HG02973 (cell line): ENCODE measurements at regions not wholly inside any gene's neighbourhood (a gene's known extent, or its start where the extent isn't known, plus 50 kb on each side); places are given as distances from the start of the nearest gene placed in this dataset.

Experiments
- ATAC-seq: cut with Tn5 transposase; IDR thresholded peaks from one replicate; pipeline ENCODE4 v1.9.1; 2021; ENCODE audit warnings: moderate library complexity; ENCODE audit not compliant: unreplicated experiment

DNA sequence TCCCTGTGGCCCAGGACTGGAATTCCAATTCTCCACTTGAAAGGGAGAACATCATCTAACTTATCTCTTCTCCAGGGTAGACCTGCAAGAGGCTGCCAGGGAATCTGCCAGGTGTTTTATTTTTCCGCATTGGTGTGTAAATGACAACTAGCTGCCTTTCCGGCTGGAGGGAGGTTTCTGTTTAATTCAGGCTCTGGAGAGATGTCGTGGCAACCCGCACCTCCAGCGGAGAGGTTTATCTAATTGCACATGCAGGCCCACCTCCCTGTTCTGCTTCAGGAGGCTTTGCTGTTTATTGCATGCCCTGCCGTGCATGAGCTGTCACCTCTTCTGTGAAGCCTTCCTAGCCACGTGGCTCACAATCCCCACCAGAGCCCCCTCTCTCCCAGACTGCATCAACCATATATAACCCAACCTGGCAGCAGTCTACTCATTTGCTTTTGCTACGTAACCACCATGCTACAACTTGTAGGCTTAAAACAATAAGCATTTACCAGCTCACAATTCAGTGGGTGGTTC, 151.6 kb downstream of the C1orf94 start:
- ATAC-seq = no peak

DNA sequence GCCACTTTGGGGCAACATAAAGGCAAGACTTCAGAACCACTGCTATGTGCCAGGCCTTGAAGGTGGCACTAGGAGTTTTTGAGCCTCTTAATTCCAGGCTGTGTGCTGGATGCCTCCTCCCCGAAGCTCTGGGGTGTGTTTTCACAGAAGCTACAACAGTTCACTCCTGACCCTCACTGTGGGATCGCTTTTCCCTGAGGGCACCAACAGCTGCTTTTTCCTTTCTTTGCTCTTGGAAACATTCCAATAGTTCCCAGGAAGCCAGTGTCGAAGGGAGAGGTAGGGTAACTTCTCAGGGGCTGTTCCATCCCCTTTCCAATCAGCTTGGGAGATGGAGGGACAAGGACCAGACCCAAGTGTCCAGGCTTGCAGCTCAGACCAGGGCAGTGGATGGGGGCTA, 153.4 kb downstream of the C1orf94 start:
- ATAC-seq = no peak

DNA sequence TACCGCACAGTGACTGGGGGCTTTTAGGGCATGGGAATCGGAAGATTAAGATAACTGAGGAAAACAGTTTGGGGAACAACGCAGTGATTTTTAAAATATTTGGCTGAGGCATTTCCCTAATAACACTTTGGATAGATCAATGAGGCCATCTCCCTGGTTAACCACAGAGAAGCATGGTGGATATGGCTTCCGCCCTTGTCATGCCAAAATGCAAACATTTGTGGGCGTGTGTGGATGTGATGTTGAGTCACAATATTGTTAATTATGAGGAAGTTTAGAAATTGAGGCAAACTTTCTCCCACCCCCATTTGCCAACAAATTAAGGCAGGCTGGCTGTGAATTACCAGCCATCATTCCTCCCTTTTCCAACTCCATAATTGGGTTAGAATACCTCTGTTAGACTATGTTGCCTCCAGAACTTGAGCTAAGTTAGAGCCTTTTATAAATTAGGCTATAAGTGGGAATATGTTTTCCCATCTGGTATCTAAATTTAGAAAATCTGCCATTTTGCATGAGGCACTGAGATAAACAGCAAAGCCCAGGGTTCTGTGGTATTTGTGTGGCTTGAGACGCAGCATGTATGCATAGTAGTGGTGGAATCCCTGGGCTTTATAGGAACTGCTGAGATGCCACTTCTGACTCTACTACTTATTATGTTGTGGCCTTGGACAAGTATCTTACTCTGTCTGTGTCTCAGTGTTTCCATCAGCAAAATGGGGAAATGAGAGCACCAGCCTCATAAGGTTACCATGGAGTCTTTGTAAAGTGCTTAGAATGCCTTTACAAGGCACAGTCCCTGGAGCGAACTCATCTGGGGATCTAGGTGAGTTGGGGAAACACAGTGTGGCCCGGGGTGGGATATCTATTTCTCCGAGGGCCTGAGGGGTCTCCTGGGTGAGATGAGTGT, 154.6 kb downstream of the C1orf94 start:
- no peak for ATAC-seq

DNA sequence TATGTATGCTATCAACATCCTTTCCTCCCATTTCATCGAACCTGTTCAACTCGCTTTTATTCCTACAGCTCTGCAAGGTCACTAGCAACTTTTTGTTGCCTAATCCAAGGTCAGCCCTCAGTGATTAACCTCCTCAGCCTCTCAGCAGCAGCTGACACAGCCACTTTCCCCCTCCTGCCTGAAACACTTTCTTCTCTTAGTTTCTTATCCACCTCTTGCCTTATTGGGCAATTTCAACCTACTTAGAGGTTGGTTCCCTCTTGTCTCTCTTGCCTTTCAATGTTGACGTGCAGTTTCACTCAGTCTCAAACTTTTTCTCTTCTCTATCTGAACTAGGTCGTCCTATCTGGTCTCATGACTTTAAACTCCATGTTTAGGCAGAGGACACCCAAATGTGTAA, 156.3 kb downstream of the C1orf94 start:
- ATAC-seq = no peak

DNA sequence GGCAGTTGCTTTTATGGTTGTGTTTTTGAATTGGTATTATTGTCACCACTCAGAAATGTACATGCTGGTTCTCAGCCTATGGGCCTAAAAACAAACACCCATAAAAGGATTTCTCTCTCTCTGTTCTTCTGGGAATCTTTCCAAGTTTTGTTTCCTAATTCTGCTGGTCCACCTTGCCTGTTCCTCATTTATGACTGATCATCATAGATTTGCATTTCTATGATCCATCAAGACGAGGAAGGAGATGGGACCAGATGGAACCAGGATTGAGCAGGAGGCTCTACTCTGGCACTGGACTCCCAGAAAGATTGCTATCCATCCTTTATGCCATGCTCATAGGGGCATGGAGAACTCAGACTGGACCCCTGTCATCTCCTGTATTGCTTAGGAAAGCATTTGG, 162.2 kb downstream of the C1orf94 start:
- ATAC-seq = no peak

DNA sequence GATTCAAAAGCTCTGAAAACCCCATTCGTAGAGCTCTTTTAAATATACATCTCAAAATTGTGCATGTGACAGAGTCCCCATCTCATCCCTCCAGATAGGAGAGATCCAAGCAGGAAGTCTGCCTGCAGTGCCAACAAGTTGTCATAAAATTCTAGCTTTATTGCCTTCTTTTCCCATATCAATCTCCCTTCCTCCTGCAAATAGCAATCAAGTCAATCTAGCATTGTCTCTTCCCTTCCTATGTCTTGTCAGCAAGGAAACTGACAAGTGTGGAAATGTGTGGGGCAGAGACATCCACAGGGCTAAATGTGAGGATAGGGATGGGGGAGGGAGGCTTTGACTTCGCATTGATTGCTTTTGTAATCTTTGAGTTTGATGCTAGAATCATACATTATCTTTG, 165.2 kb downstream of the C1orf94 start:
- ATAC-seq = no peak

DNA sequence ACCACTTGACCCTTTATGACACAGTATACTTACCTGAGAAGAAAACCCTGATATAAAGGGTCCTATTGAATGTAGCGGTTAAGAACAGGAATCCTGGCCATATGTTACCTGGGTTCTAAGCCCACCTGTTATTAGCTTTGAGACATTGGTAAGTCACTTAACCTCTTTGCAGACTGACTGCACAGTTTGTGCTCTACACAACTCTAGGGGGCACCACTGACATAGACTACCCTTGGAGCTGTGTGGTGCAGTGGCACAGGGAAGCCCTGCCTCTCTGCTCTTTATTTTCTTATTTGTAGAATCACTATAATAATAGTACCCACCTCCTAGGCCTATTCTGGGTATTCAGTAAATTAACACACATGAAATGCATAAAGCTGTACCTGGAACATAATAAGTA, 165.6 kb downstream of the C1orf94 start:
- ATAC-seq = no peak

DNA sequence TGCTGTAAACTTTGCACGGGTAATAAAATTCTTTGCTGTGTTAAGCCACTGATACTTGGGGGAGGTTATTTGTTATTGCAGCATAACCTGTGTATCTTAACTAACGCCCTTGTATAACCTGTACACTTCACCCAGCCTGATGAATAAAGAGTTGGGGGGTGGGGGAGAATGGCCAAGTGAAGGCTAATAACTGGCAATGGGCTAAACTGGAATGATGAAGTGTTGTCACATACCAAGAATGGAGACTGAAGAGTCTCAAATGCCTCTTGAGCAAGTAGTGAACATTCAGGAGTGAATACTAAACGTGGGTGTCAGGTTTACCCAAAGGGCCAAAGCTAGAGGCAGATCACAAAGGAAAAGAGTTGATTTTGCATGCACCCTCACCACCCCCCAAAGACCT, 169.4 kb downstream of the C1orf94 start:
- ATAC-seq = no peak

DNA sequence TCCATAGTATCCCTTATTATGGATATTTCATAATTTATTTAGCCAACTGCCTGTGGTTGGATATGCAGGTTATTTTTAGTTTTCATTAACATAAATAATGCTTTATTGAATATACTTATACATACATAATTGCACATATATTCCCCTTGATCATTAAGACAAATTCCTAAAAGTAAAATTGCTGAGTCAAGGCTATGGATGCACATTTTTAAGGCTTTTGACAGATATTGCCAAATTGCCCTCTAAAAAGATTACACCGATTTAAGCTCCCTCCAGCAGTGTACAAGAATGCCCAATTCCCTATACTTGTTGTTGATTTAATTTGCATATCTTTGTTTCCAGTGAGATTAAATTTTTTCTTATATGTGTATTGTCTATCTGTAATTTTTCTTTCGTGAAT, 176.7 kb downstream of the C1orf94 start:
- no peak for ATAC-seq

DNA sequence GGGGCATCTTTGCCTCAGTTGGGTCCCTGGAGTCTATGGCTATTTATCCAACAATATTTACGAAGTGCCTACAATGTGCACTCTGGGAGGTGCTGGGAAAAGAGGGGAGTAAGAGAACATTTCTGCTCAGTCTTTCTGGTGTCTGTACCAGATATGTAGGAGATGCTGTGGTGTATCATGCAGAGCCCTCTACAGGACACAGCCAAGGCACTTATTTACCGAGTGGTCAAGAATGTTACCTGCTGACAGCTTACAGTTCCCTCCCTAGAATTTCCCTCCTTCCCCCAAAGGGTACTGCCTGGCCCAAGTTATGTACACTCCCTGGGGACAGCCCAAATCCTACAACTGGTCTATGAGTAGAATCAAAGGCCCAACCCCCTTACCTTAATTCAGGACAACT, 177.7 kb downstream of the C1orf94 start:
- ATAC-seq = no peak

DNA sequence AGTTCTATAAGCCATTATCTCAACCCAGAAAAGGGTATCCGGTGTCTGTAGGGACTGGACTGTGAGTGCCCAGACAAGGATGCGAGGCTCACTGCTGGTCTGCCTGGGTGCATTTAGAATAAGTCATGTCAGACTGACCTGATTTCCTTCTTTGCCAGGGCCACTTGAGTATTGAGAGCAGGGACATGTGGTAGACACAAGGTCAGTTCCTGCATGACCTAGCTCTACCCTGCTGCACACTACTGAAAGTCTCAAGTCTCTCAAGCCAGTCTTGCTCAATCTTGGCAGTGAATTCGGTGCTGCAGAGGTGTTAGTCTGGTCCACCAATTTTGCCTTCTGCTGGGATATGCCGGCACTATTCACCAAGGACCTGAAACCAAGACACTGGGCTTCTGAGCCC, 180.1 kb downstream of the C1orf94 start:
- ATAC-seq = no peak

DNA sequence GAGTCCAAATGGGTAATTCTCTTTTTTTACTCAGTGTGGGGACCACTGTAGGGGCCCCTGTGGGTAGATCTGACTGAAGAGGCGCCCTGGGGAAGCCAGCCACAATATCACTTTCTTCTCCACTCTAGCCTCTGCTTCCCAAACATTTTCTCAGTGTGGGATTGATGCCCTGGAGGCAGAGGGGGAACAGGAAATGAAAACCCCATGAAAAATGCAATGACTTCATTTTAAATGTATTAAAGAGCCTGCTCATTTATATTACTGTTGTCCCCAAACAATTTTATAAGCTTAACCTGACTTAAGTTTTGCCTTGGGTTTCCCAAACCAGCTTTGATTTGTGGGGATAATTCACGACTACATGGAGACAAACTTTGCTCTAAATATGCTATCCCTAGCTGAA, 181.9 kb downstream of the C1orf94 start:
- no peak for ATAC-seq

DNA sequence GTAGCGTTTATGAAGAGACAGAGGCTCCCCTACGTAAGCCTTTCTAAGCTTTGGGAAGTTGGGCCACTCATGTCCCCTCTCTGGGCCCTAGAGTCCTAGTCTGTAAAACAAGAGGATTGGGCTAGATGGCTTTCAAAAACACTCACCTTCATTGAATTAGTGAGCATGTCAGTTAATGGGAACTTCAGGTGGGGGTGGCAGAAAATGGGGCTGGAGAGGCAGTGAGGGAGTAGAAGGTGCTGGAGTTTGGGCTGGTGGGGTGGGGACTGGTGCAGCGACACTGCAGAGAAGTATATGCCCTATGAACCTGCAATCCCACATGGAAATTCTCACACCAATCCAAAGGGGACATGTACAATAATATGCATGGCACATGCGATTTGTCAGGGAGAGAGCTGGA, 182.7 kb downstream of the C1orf94 start:
- no peak for ATAC-seq

DNA sequence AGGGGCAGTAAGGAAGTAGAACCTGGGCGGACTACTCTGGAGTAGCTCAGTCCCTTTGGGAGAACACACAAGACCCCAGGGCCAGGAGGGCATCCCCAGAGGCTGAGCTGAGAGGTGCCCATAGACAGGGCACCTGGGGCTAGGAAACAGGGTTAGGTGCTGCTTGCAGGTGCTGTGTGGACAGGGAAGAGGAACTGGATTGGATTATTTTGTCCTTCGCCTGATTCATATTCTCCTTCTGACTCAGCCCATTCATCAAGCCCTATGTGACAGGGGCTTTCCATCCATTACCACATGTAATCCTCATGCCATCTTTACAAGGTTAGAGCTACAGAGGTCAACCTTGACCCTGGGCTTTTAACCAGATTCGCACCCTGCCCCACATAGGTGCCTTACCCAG, 183.9 kb downstream of the C1orf94 start:
- ATAC-seq = no peak

DNA sequence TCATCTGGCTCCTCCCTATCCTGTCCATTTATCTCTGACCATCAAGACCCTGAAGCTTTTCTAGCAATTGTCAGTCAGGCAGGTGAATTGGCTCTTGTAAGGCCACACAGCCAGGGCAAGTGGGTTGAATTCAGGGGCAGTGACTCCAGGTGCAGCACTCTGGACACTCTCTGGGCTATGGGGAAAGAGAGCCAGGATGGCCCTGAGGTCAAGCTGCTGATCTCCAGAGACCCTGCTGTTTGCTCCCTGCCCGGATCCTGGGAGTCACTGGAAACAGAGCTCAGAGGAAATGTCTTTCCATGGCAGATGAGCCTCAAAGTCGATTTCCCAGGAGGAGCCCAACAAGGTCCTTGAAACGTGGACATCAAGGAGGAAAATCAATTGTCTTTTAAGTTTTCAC, 184.4 kb downstream of the C1orf94 start:
- no peak for ATAC-seq

DNA sequence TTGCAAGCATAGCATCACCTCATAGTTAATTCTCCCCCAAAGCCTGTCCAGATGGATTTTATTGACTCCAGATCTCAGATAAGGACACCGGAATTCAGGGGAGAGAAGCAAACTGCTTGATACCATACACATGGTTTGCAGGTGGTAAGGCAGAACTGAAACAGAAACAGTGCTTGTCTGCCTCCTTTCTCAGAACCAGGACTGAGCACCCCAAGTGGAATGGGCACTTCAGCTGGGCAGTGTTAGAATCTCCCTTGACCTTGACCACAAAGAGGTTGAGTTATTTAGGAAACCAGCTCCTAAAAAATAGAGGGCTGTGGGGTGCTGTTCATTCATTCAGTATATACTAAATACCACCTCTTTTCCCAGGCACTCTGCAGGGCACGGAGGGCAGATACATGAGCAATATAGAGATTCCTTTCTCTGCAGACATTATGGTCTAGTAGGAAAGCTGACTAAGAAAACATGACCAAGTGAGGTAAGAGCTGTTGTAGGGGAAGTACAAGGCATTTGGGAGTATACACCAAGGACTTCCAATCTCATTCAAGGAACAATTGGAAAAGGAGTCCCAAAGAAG, 185.2 kb downstream of the C1orf94 start:
- ATAC-seq = no peak

DNA sequence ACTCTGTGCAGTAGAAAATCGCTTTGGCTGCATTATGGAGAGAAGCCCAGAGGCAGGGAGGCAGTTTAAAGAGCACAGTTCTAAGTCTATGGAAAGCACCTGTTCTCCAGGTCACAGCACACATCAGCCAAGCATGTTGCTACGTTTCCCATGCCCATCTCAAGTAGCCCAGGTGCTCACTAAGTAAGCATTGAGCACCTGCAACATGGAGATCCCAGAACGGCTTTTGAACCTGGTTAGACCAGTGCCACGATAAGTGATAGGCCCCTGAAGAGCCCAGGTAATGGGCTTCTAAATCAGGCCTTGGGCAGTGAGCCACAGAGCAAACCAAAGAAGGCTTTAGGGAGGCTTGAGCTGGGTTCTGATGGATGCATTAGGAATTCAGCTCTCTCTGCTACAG, 186.2 kb downstream of the C1orf94 start:
- no peak for ATAC-seq

DNA sequence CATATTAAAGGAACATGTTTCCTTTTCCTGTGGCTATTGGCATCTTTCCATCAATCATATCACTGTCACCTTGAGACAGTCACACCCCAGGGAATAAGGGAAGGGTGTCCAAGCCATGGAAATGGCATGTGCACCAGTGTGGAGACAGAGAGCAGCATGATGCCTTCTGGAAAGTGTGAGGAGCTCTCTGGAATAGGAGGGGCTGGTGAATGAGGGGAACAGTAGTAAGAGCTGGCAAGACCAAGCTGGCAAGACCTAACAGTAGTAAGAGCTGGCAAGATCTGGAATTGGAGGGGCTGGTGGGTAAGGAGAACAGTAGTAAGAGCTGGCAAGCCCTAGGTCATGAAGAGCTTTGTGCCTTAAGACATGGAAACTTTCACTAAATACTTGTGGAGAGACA, 186.7 kb downstream of the C1orf94 start:
- ATAC-seq = no peak

DNA sequence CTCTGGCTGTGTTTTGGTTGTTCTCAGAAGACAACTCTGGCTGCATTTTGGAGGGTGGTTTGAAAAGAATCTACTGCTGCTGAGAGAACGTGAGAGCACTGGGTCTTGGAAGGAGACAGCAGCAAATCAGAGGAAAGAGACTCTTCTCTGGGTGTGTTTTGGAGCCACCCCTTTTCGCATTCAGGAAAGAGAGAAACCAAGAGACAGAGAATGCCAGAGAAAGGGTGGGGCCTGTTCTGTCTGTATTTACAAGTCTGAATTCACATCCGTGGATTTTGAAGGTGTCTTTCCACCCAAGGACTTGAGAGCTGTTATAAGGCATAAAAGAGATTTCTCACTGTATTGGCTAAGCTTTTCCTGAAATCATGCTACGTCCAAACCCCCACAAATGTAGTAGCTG, 187.2 kb downstream of the C1orf94 start:
- no peak for ATAC-seq

DNA sequence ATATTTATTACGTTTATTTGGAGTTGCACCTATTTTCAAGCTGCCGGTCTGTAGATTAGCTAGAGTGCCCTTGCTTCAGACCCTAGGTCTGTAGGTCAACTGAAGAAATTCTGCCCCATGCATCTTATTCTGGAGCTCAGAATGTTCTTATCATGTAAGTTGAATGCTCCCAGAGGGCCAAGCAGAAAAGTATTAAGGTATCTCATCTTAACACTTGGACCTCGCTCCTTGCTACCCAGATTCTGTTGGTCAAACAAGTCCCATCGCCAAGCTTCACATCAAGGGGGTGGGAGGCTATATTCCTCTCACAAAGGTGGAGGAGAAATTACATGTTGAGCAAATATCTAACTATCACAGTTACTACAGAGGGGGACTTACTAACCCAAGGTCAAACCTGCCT, 187.7 kb downstream of the C1orf94 start:
- ATAC-seq = no peak

DNA sequence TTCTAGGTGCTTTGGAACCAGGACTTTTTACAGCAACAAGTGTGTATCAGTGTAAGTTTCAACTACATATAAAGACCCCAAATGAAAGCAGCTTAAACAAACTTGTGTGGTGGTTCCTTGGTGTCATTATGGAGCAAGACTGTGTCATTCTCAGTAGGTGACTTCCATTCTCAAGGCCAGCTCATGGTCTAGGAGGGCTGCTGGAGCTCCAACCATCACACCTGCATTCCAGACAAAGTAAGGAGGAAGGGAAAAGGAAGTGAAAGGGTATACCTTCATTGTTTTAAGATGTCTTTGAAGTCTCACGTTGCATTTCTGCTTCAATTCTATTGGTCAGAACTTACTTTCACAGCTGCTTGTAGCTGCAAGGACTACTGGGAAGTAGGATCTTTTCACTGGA, 188.6 kb downstream of the C1orf94 start:
- ATAC-seq = no peak

DNA sequence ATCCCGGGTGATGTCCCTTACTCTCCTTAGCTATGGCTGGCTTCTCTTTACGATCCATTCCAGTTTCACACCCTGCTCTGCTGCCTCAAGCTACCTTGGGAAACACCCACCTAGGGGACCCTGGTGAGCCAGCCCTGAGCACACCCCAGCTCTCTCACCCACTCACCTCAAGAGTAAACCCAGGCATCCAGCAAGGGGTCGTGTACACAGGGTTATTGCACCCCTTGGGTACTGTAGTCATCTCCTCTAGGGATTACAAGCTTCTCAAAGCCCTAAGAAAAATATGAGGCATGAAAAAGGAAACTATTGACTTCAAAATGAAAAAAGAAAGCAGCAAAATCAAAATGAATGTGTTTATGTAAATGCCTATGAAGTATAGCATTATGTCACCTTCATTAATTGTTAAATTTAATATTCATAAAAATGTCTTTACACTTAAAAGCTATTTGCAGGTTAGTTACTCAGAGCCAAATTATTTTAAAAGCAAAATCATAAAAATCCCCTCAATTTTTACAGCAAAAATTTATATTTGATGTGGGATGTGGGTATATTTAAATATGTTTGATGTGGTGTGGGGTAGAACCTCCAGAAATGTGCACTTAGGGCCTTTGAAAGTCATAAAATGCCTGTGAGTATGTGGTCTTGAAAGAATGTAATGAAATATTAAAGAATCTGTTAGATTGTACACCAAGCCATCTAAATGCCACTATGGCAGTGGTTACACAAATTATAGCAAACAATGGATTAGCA, 190.3 kb downstream of the C1orf94 start:
- ATAC-seq = no peak
